Adipocyte (in vitro differentiated cells): ENCODE measurements at regions not wholly inside any gene's neighbourhood (a gene's known extent, or its start where the extent isn't known, plus 50 kb on each side); places are given as distances from the start of the nearest gene placed in this dataset.

Experiments used
- DNase-seq: peaks from one replicate; pipeline ENCODE4 v3.0.0-alpha.2; 2015; ENCODE audit warnings: low read depth
- H3K27me3 ChIP-seq: replicated peaks from 2 replicates; pipeline ENCODE4 v1.7.0; 2013; ENCODE audit warnings: mild to moderate bottlenecking, low read length, moderate library complexity; ENCODE audit not compliant: control insufficient read depth, insufficient read depth
- H3K36me3 ChIP-seq: 2 replicates; pipeline ENCODE4 v1.7.0; 2013; ENCODE audit warnings: low read length, mild to moderate bottlenecking, moderate library complexity; ENCODE audit not compliant: control insufficient read depth, insufficient read depth, severe bottlenecking
- H3K4me1 ChIP-seq: 2 replicates; pipeline ENCODE4 v1.7.0; 2013; ENCODE audit warnings: mild to moderate bottlenecking, low read length, moderate library complexity; ENCODE audit not compliant: control insufficient read depth, insufficient read depth
- H3K4me3 ChIP-seq: 2 replicates; pipeline ENCODE4 v1.7.0; 2013; ENCODE audit warnings: mild to moderate bottlenecking, low read length, moderate library complexity
- H3K9ac ChIP-seq: 2 replicates; pipeline ENCODE4 v1.7.0; 2013; ENCODE audit warnings: mild to moderate bottlenecking, low read length, moderate library complexity
- H3K9me3 ChIP-seq: 2 replicates; pipeline ENCODE4 v1.7.0; 2013; ENCODE audit warnings: mild to moderate bottlenecking, low read length, moderate library complexity; ENCODE audit not compliant: control insufficient read depth

DNA sequence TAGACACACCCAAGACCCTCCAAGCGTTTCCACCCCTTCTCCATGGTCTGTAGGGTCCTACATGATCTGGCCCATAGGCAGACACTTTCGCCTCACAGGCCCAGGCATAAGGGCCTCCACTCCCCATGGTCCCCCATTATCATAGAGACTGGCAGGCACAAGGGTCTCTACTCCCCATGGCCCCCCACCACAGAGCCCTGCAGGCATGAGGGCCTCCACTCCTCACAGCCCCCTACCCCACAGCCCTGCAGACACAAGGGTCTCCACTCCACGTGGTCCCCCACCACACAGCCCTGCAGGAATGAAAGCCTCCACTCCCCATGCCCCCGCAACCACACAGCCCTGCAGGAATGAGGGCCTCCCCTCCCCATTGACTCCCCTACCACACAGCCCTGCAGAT lies 159.7 kb upstream of the AGAP1 start:
- H3K4me1 ChIP-seq: peaks cover 12% of the 10 kb centered on the region
- no peak overlapping the region for H3K9ac ChIP-seq
- no peak for DNase-seq
- no peaks in the 10 kb centered on the region for H3K36me3 ChIP-seq
- H3K4me3 ChIP-seq: no peak overlapping the region
- H3K27me3 ChIP-seq: peaks cover 14% of the 10 kb centered on the region
- H3K9me3 ChIP-seq: peaks cover 28% of the 10 kb centered on the region

DNA sequence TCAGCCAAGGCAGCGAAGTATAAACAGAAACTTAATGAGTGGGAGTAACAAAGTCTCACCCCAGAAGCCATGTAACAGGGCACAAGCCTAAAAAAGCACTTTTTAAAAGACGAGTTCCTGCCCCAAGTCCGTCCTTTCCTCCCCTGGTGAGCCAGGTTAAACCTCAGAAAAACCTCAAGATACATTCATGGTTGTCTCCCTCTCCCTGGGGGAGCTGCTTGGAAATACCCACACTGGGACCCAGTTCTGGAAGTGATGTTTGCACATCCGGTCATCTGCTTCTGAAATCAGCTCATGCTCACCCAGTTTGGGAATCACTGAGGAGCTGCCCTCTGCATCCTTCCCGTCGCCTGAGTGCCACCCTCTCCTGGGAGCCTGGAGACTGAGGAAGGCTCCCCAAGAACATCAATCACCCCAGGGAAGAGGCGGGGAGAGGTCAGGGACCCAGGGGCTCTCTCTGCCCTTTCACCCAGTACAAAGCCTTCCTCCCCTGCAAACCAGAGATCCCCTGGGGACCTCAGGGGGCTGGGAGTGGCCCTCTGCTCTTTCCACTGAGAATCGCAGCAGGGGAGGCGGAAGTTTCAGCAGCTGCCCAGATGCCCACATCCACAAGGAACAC lies 150.6 kb upstream of the AGAP1 start:
- peak overlapping the region; percentile 39 for H3K9ac ChIP-seq
- DNase-seq: no peak

DNA sequence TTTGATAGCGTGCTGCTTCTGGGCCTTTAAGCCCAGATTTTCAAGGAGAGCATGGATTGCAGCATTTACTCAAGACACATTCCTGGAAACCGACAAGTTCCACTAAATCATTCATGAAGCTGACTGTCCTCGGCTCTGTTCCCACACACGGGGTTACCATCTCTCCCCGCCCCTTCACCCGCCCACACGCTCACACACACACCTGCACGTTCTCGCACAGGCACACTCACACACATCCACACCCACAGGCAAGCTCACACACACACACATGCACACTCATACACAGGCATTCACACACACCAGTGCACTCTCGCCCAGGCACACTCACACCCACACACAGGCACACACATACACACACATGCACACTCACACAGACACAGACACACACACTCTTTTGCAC lies 150.0 kb upstream of the AGAP1 start:
- Histone ChIP-seq H3K9ac (peak overlapping the region; percentile 39), H3K27me3 (no peaks in the 10 kb centered on the region), H3K9me3 (peaks cover 13% of the 10 kb centered on the region), H3K4me1 (peaks cover 28% of the 10 kb centered on the region), H3K4me3 (no peak overlapping the region), H3K36me3 (no peaks in the 10 kb centered on the region)
- no peak for DNase-seq

More for the DNA sequence above, 150.6 kb upstream of the AGAP1 start:
- no peaks in the 10 kb centered on the region for H3K36me3 ChIP-seq
- no peaks in the 10 kb centered on the region for H3K27me3 ChIP-seq
- H3K9me3 ChIP-seq: peaks cover 19% of the 10 kb centered on the region
- peak overlapping the region; percentile 4 for H3K4me3 ChIP-seq
- peaks cover 28% of the 10 kb centered on the region for H3K4me1 ChIP-seq

DNA sequence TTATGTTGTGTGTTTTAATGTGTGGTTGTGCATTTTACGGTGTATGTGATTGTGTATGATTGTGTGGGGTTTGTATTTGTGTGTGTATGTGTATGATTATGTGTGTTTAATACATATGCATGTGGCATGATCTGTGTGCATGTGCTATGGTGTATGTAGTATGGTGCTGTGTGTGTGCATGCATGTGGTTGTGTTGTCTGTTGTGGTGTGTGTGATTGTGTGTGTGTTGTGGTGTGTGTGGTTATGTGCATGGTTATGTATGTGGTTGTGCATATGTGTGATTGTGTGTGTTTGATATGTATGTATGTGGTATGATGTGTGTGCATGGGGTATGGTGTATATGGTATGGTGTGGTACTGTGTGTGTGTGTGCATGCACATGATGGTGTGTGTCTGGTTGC lies 148.1 kb upstream of the AGAP1 start:
- Histone ChIP-seq H3K9ac (no peak overlapping the region), H3K27me3 (no peaks in the 10 kb centered on the region), H3K4me1 (peaks cover 28% of the 10 kb centered on the region), H3K4me3 (no peak overlapping the region), H3K36me3 (no peaks in the 10 kb centered on the region), H3K9me3 (peaks cover 7% of the 10 kb centered on the region)
- DNase-seq: no peak

DNA sequence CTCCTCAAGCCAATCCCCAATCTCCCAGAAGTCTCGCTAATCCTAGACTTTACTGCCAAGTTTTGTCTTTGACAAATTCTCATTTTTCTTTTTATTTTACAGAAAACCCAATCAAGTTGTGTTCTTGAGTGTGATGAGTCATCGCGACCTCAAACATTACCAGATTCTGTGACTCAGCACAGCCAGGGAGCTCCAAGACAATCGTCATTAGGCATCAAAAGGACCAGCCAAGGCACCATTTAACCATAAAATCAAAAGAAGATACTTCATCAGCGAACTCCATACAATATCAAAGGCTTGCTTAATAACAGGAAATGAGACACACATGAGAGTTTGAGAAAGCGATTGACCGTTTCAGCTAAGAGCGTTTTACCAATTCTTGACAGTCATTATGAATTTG lies 146.2 kb upstream of the AGAP1 start:
- Histone ChIP-seq H3K36me3 (no peaks in the 10 kb centered on the region), H3K27me3 (no peaks in the 10 kb centered on the region), H3K4me1 (peaks cover 28% of the 10 kb centered on the region), H3K9ac (no peak overlapping the region), H3K4me3 (no peak overlapping the region), H3K9me3 (peaks cover 1% of the 10 kb centered on the region)
- peak; percentile 58 for DNase-seq

DNA sequence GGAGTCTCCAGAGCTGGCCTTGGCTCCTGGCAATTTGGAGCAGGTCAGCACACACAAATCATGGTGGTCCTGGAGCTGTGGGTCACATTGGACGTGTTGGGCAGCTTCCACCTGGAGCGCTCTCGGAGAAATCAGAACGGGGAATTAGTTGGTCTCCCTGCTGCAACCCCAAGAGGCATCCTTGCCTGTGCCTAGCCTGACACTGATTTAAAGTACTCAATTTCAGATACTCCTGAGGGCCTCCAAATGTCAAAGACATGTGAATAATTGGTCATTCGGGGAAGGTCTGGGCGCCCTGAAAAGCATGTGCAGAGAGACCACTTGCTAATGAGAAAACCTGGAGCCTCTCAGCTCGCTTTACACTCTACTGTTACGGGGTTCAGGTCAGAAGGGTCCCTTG lies 145.5 kb upstream of the AGAP1 start:
- Histone ChIP-seq H3K4me3 (no peak overlapping the region), H3K4me1 (peaks cover 24% of the 10 kb centered on the region), H3K9me3 (no peaks in the 10 kb centered on the region), H3K36me3 (no peaks in the 10 kb centered on the region), H3K9ac (no peak overlapping the region), H3K27me3 (no peaks in the 10 kb centered on the region)
- DNase-seq: no peak

DNA sequence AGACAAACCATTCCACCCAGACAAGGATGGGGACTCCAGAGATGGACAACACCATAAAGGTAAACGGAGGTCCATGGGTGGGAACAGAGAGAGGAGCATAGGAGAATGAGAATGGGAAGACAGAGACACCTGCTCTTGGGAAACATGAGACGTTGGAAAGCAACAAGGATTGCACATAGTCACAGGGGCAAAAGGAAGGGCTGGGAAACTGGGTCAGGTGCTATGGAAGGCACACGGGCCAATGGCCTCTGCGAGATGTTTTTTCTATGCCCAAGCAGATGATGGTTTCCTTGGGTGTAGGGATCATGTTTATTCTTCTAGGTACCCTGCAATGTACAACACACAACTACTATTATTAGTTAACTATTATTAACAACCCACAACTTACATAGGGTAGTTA lies 143.6 kb upstream of the AGAP1 start:
- no peak overlapping the region for H3K9ac ChIP-seq

DNA sequence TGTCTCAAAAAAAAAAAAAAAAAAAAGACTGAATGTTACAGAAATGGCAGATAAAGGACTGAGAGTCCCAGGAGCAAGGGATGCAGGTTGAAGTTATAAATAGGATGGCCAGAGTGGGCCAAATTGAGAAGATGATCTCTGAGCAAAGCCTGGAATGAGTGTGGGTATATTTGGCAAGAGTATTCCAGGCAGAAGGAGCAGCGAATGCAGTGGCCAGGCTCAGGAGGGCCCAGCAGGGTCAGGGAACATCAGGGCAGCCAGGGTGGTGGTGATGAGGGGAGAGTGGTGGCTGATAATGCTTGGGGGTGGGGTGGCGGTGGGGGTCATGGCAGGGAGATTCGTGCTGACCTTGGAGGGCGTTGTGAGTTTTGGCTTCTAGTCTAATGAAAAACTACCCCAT lies 141.3 kb upstream of the AGAP1 start:
- DNase-seq: no peak
- Histone ChIP-seq H3K27me3 (no peaks in the 10 kb centered on the region), H3K4me1 (peaks cover 7% of the 10 kb centered on the region), H3K4me3 (no peak overlapping the region), H3K36me3 (no peaks in the 10 kb centered on the region), H3K9me3 (no peaks in the 10 kb centered on the region), H3K9ac (no peak overlapping the region)

More for the DNA sequence above, 143.6 kb upstream of the AGAP1 start:
- Histone ChIP-seq H3K27me3 (no peaks in the 10 kb centered on the region), H3K36me3 (no peaks in the 10 kb centered on the region), H3K4me1 (peaks cover 12% of the 10 kb centered on the region), H3K9me3 (no peaks in the 10 kb centered on the region), H3K4me3 (no peak overlapping the region)
- DNase-seq: no peak

DNA sequence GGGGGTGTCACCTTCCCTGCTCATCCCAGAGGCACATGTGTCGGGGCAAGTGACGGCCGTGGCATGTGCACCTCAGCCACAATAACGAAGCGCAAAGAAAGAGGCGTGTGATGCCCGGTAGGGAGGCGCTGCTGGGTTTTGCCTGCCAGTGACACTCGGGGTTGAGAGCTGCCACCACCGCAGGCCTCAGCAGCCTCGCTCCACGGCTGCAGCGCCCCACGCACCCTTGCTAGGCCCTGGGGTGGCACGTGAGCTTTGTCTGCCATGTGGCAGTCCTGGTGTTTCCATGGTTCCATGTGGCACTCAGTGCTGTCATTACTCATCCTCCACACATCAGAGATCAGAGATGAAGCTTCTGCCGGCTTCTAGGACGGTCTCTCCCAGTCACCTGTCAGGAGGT lies 136.0 kb upstream of the AGAP1 start:
- no peak for DNase-seq
- Histone ChIP-seq H3K4me3 (no peak overlapping the region), H3K9me3 (no peaks in the 10 kb centered on the region), H3K9ac (no peak overlapping the region), H3K36me3 (no peaks in the 10 kb centered on the region), H3K27me3 (peaks cover 6% of the 10 kb centered on the region), H3K4me1 (no peaks in the 10 kb centered on the region)

DNA sequence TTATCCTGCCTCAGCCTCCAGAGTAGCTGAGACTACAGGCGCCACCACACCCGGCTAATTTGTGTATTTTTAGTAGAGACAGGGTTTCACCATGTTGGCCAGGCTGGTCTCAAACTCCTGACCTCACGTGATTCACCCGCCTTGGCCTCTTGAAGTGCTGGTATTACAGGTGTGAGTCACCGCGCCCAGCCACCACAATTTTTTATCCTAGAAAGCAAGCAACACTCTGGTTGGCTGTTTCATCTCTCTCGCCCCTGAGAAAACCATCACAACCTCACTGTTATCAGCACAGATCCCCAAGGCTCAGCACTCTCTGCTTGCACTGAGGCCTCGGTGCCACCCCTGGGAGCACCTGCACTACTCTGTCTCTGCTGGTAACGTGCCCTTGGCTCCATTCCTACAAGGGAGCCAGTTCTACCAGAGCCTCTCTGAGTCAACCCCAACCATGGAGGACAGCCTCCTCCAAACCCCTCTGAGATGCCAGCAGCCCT lies 134.8 kb upstream of the AGAP1 start:
- Histone ChIP-seq H3K4me3 (no peak overlapping the region), H3K9me3 (no peaks in the 10 kb centered on the region), H3K4me1 (no peaks in the 10 kb centered on the region), H3K27me3 (peaks cover 9% of the 10 kb centered on the region), H3K9ac (no peak overlapping the region), H3K36me3 (no peaks in the 10 kb centered on the region)
- no peak for DNase-seq

DNA sequence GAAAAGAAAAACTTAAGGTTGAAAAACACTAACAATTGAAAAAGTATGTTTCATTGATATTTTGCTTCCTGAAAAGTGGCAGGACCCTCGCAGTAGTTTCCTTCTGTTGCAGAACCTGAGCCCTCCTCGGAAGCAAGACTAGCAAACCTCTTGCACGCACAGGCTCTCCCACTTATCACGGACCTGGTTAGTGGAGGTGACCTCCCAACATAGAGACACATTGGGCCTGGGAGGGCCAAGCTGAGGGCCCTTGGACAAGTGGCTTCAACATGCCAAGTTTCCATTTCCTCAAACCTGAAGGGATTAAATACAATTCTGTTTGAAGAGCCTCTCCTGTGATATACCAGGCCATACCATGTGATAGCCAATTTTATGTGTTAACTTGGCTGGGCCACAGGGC lies 133.4 kb upstream of the AGAP1 start:
- Histone ChIP-seq H3K27me3 (peaks cover 11% of the 10 kb centered on the region), H3K4me1 (no peaks in the 10 kb centered on the region), H3K9ac (no peak overlapping the region), H3K9me3 (no peaks in the 10 kb centered on the region), H3K36me3 (no peaks in the 10 kb centered on the region), H3K4me3 (no peak overlapping the region)
- DNase-seq: no peak

DNA sequence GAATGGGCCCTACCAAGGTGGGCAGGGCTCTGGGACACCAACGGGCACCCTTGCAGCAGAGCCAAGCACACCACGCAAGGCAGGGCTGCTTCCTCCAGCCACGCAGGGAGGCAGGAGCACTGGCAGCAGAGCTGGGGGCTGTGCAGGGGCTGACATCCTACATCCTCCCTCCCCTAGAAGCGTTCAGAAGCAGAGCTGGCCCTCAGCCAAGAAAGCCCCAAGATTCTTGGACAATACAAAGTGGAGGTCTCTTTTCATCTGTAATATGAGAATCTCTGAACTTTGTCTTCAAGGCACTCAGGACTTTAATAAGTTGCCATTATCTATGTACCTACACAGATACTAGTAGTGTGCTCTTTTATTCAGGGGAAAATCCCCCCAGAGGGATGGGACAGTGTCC lies 128.1 kb upstream of the AGAP1 start:
- no peaks in the 10 kb centered on the region for H3K4me1 ChIP-seq
- no peak for DNase-seq
- no peaks in the 10 kb centered on the region for H3K36me3 ChIP-seq
- H3K27me3 ChIP-seq: peaks cover 42% of the 10 kb centered on the region
- no peak overlapping the region for H3K4me3 ChIP-seq
- H3K9me3 ChIP-seq: peaks cover 3% of the 10 kb centered on the region
- H3K9ac ChIP-seq: no peak overlapping the region
